ENCODE measurements at regions not wholly inside any gene's neighbourhood (a gene's known extent, or its start where the extent isn't known, plus 50 kb on each side); places are given as distances from the start of the nearest gene placed in this dataset.

DNA sequence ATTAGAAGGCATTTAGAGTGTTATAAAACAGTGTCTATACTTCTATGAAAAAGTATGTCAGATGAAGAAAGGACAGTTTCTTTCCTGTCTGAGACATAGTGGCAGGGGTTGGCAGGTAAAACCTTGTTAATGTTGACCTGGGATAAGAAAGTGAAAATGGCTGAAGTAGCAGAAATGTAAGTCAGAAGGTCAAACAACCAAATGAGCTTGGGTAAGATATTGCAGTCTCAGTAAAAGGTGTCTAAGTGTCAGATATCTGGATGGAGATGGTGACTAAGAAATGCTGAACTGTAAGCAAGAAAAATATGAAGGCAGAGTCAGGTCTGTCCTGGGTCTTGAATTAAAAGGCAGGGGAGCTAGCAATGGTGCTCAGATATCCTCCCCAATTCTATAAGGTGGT is 400.3 kb downstream of the CD109 start:
- no peak for DNase-seq
- TF ChIP-seq, protein P1, sequence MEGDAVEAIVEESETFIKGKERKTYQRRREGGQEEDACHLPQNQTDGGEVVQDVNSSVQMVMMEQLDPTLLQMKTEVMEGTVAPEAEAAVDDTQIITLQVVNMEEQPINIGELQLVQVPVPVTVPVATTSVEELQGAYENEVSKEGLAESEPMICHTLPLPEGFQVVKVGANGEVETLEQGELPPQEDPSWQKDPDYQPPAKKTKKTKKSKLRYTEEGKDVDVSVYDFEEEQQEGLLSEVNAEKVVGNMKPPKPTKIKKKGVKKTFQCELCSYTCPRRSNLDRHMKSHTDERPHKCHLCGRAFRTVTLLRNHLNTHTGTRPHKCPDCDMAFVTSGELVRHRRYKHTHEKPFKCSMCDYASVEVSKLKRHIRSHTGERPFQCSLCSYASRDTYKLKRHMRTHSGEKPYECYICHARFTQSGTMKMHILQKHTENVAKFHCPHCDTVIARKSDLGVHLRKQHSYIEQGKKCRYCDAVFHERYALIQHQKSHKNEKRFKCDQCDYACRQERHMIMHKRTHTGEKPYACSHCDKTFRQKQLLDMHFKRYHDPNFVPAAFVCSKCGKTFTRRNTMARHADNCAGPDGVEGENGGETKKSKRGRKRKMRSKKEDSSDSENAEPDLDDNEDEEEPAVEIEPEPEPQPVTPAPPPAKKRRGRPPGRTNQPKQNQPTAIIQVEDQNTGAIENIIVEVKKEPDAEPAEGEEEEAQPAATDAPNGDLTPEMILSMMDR (IDR thresholded peaks at IDR 0.05) = no peak
- Histone ChIP-seq H3K27ac (no peak overlapping the region), H3K9me3 (no peaks in the 10 kb centered on the region), H3K4me1 (no peaks in the 10 kb centered on the region), H3K36me3 (no peaks in the 10 kb centered on the region), H3K27me3 (no peaks in the 10 kb centered on the region), H3K4me3 (no peak overlapping the region)
- intact Hi-C loops (cut with DNase I; ENCODE audit: low total_unique reads) = no loop called here

DNA sequence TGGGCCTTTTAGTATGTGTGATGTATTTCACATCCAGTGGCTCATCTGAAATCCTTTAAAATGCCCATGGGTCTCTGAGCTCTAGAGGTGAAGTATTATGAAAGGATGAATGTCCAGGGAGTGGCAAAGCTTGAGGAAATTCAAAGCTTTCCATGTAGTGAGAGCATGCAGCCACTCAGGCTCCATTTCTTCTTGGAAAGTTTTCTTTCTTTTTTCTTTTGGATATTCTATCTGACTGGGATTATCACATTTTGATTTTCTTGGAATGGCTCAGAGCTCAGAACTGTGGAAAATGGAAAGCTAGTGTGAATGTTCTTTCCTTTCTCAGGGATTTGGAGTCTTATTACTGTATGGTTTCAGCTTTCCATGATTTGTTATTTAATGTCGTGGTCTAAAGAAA is 397.4 kb downstream of the CD109 start:
- intact Hi-C loops (cut with DNase I; ENCODE audit: low total_unique reads) = loop anchor here (5.0 kb wide), 1 partner anchor 1119 kb away; no protein-coding TSS in a partner anchor
- no peak for DNase-seq
- Histone ChIP-seq H3K4me1 (peaks cover 0 to 3% (median 0%) of the 10 kb centered on the region in 4 donors), H3K36me3 (no peaks in the 10 kb centered on the region), H3K27ac (no peak overlapping the region), H3K4me3 (no peak overlapping the region), H3K9me3 (no peaks in the 10 kb centered on the region), H3K27me3 (no peaks in the 10 kb centered on the region)
- TF ChIP-seq, protein P1 (IDR thresholded peaks at IDR 0.05) = no peak

GRCh38 chr6:74091794-74092157 is 395.8 kb downstream of the CD109 start:
- Histone ChIP-seq H3K27me3 (no peaks in the 10 kb centered on the region), H3K4me1 (peaks cover 0 to 3% (median 0%) of the 10 kb centered on the region in 4 donors), H3K9me3 (no peaks in the 10 kb centered on the region), H3K4me3 (no peak overlapping the region), H3K36me3 (no peaks in the 10 kb centered on the region), H3K27ac (no peak overlapping the region)
- intact Hi-C loops (cut with DNase I; ENCODE audit: low total_unique reads) = loop anchor here (5.0 kb wide), 1 partner anchor 1121 kb away; no protein-coding TSS in a partner anchor
- TF ChIP-seq, protein P1 (IDR thresholded peaks at IDR 0.05) = no peak
- no peak for DNase-seq

- Histone ChIP-seq H3K27me3 (no peaks in the 10 kb centered on the region), H3K9me3 (no peaks in the 10 kb centered on the region), H3K36me3 (no peaks in the 10 kb centered on the region), H3K4me3 (no peak overlapping the region), H3K27ac (no peak overlapping the region), H3K4me1 (peaks cover 0 to 3% (median 0%) of the 10 kb centered on the region in 4 donors)
- intact Hi-C loops (cut with DNase I; ENCODE audit: low total_unique reads) = loop anchor here (5.0 kb wide), 1 partner anchor 1121 kb away; no protein-coding TSS in a partner anchor
- TF ChIP-seq, protein P1 (IDR thresholded peaks at IDR 0.05) = peak; percentile 59 to 62
- DNase-seq = no peak
These were observed 395.3 kb downstream of the CD109 start for GRCh38 chr6:74091136-74091793.

DNA sequence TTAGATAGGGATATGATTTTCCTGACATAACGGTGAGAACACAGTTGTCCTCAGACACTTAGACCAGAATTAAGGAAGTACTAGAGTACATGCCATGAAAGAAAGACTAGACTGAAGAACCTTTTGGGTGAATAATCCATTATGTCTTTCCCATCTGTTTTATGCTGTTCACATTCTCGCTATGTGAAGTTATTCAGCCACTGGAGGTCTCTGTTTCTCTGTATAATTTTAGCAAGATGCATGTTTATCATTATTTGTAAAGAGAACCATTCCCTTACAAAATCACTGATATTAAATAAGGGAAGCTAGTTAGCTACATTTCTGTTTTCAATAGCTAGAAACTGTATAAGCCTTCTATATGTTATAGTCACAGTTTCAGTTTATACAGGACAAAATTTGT is 391.9 kb downstream of the CD109 start:
- TF ChIP-seq, protein P1 (IDR thresholded peaks at IDR 0.05) = no peak
- intact Hi-C loops (cut with DNase I; ENCODE audit: low total_unique reads) = no loop called here
- Histone ChIP-seq H3K4me3 (no peak overlapping the region), H3K9me3 (no peaks in the 10 kb centered on the region), H3K36me3 (no peaks in the 10 kb centered on the region), H3K27me3 (no peaks in the 10 kb centered on the region), H3K27ac (no peak overlapping the region), H3K4me1 (peaks cover 0 to 3% (median 0%) of the 10 kb centered on the region in 4 donors)
- DNase-seq = no peak
